B cell (primary cell): ENCODE measurements at regions not wholly inside any gene's neighbourhood (a gene's known extent, or its start where the extent isn't known, plus 50 kb on each side); places are given as distances from the start of the nearest gene placed in this dataset.

Experiments
- ATAC-seq: fragments of 200-7000 bp; cut with Tn5 transposase; one replicate; pipeline ENCODE4 v1.10.0; 2021; ENCODE audit warnings: low read depth, mild to moderate bottlenecking, moderate number of reproducible peaks, moderate library complexity
- CTCF ChIA-PET: fragments of 350-600 bp; sonication (Branson Sonifier 250); formaldehyde crosslinking; loops from one replicate; lab custom pipeline; 2021; ENCODE audit warnings: antibody characterized with exemption, inconsistent platforms; lab: Charles Lee
- POLR2A ChIA-PET: fragments of 350-600 bp; sonication (Branson Sonifier 250); formaldehyde crosslinking; loops from one replicate; lab custom pipeline; 2021; ENCODE audit warnings: antibody characterized with exemption; lab: Charles Lee
- DNase-seq: peaks from one replicate; pipeline ENCODE4 v3.0.0; 2013
- H2AFZ ChIP-seq: 2 replicates; pipeline ENCODE4 v1.6.1; 2012; ENCODE audit warnings: mild to moderate bottlenecking, low read depth, low read length; ENCODE audit not compliant: insufficient read depth, poor library complexity, severe bottlenecking
- H3K27ac ChIP-seq, 2 donors: 1 replicate in 1 of 2; 2 replicates in 1 of 2; pipeline ENCODE4 v1.5.1; 2012 to 2013; ENCODE audit warnings: low read length in 2 of 2, mild to moderate bottlenecking in 2 of 2, moderate library complexity in 1 of 2
- H3K27me3 ChIP-seq, 4 experiments: fragments of 200-600 bp in 1 of 4; sonication (generic) in 1 of 4; replicated peaks in 1 of 4; 1 replicate in 2 of 4; 2 replicates in 2 of 4; pipeline versions ENCODE4 v1.6.1 to v1.7.0; 2013 to 2016; ENCODE audit warnings: low read length in 3 of 4, mild to moderate bottlenecking in 2 of 4, mixed read lengths in 1 of 4, moderate library complexity in 1 of 4; ENCODE audit not compliant: insufficient read depth in 4 of 4, control insufficient read depth in 3 of 4; ENCODE audit errors: control extremely low read depth in 1 of 4
- H3K36me3 ChIP-seq, 2 experiments: replicated peaks in 1 of 2; 1 replicate in 1 of 2; 2 replicates in 1 of 2; pipeline versions ENCODE4 v1.6.1 to v1.7.1; 2013; ENCODE audit warnings: low read length in 1 of 2; ENCODE audit not compliant: insufficient read depth in 2 of 2, control insufficient read depth in 1 of 2; ENCODE audit errors: control extremely low read depth in 1 of 2, extremely low read depth in 1 of 2
- H3K4me1 ChIP-seq, 2 donors: fragments of 200-600 bp in 1 of 2; sonication (generic) in 1 of 2; 1 replicate in 1 of 2; 2 replicates in 1 of 2; pipeline versions ENCODE4 v1.5.1 to v1.6.1; 2013 to 2017; ENCODE audit warnings: low read length in 2 of 2; ENCODE audit not compliant: control insufficient read depth in 2 of 2, insufficient read depth in 2 of 2
- H3K4me2 ChIP-seq: replicated peaks from 2 replicates; pipeline ENCODE3; 2012; ENCODE audit warnings: mild to moderate bottlenecking, low read depth, low read length; ENCODE audit not compliant: poor library complexity, severe bottlenecking
- H3K4me3 ChIP-seq, 5 experiments: fragments of 200-600 bp in 1 of 5; sonication (generic) in 1 of 5; 1 replicate in 3 of 5; 2 replicates in 2 of 5; pipeline versions ENCODE4 v1.5.1 to v1.7.0; 2011 to 2016; ENCODE audit warnings: low read length in 4 of 5, mild to moderate bottlenecking in 4 of 5, low read depth in 2 of 5, control low read depth in 1 of 5, moderate library complexity in 1 of 5; ENCODE audit not compliant: insufficient read depth in 1 of 5; ENCODE audit errors: control extremely low read depth in 1 of 5, extremely low read depth in 1 of 5
- H3K79me2 ChIP-seq: fragments of 200-600 bp; sonication (generic); one replicate; pipeline ENCODE4 v1.6.0; 2016; ENCODE audit warnings: low read length; ENCODE audit not compliant: control insufficient read depth, insufficient read depth
- H3K9ac ChIP-seq: fragments of 200-600 bp; sonication (generic); 2 replicates; pipeline ENCODE4 v1.6.1; 2017; ENCODE audit warnings: mild to moderate bottlenecking, low read length, moderate library complexity
- H3K9me3 ChIP-seq, 3 donors: one replicate each; pipeline versions ENCODE4 v1.6.1 to v1.7.1; 2013; ENCODE audit warnings: low read length in 2 of 3; ENCODE audit not compliant: control insufficient read depth in 2 of 3, insufficient read depth in 1 of 3; ENCODE audit errors: control extremely low read depth in 1 of 3
- H4K20me1 ChIP-seq: 2 replicates; pipeline ENCODE4 v1.6.0; 2012; ENCODE audit warnings: mild to moderate bottlenecking, low read length; ENCODE audit not compliant: insufficient read depth, control insufficient read depth, poor library complexity, severe bottlenecking
- H3K27ac Mint-ChIP-seq: one replicate; pipeline ENCODE4 v1.8.0; 2021; ENCODE audit warnings: mixed read lengths
- H3K27me3 Mint-ChIP-seq: one replicate; pipeline ENCODE4 v1.8.0; 2021; ENCODE audit warnings: mixed read lengths
- H3K4me1 Mint-ChIP-seq: one replicate; pipeline ENCODE4 v1.8.0; 2021; ENCODE audit warnings: mixed read lengths
- H3K4me3 Mint-ChIP-seq: one replicate; pipeline ENCODE4 v1.8.0; 2021; ENCODE audit warnings: mixed read lengths
- H3K9me3 Mint-ChIP-seq: one replicate; pipeline ENCODE4 v1.8.0; 2022; ENCODE audit warnings: mixed read lengths; ENCODE audit not compliant: insufficient read depth
- CTCF ChIP-seq: fragments of 200-600 bp; IDR thresholded peaks from one replicate; pipeline ENCODE4 v1.8.0; 2022; ENCODE audit warnings: antibody characterized with exemption, mild to moderate bottlenecking
- EZH2 ChIP-seq: IDR thresholded peaks from 2 replicates; pipeline ENCODE4 v1.6.1; 2012; ENCODE audit warnings: borderline replicate concordance, low read depth, mild to moderate bottlenecking, moderate library complexity, low read length; ENCODE audit not compliant: insufficient read depth, poor library complexity, severe bottlenecking
- WGBS: methylation state at CpG from one replicate; pipeline ENCODE4 v1.1.5; 2013; ENCODE audit warnings: missing lambda C conversion rate; ENCODE audit not compliant: insufficient coverage; 5-methylcytosine and 5-hydroxymethylcytosine counted together
- intact Hi-C: fragments of 100-400 bp; cut with micrococcal nuclease; formaldehyde crosslinking; loops from one replicate; pipeline ENCODE4 v1.10.0; 2022

- Histone ChIP-seq H3K27ac (no peak overlapping the region), H3K9me3 (no peaks in the 10 kb centered on the region), H3K79me2 (no peaks in the 10 kb centered on the region), H3K4me3 (no peak overlapping the region), H3K9ac (no peak overlapping the region), H2AFZ (no peak overlapping the region), H3K4me1 (no peaks in the 10 kb centered on the region), H3K27me3 (no peaks in the 10 kb centered on the region), H3K4me2 (no peak overlapping the region), H3K36me3 (no peaks in the 10 kb centered on the region), H4K20me1 (no peaks in the 10 kb centered on the region)
- no peak for ATAC-seq
- ChIA-PET CTCF (no interaction called here), POLR2A (no interaction called here)
- TF ChIP-seq CTCF (no peak), EZH2 (no peak)
- no peak for DNase-seq
- H3K9me3 Mint-ChIP-seq: no peaks in the 10 kb centered on the region
- no peak overlapping the region for H3K4me3 Mint-ChIP-seq
- no peak overlapping the region for H3K27ac Mint-ChIP-seq
- H3K4me1 Mint-ChIP-seq: peaks cover 2% of the 10 kb centered on the region
- no peaks in the 10 kb centered on the region for H3K27me3 Mint-ChIP-seq
- intact Hi-C loops: no loop called here
- WGBS: no CpG with 5 or more reads among the region's 1 CpG
These were observed 906.9 kb downstream of the ADGRL2 start for GRCh38 chr1:82707681-82708080.

- no peaks in the 10 kb centered on the region for H4K20me1 ChIP-seq
- H2AFZ ChIP-seq: no peak overlapping the region
- ATAC-seq (no peak), DNase-seq (no peak)
- intact Hi-C loops: no loop called here
- no peak overlapping the region for H3K27ac ChIP-seq
- no peaks in the 10 kb centered on the region for H3K9me3 Mint-ChIP-seq
- H3K4me1 ChIP-seq: no peaks in the 10 kb centered on the region
- TF ChIP-seq CTCF: no peak
- no peak for TF ChIP-seq EZH2
- H3K9ac ChIP-seq: no peak overlapping the region
- H3K4me3 Mint-ChIP-seq: no peak overlapping the region
- no peaks in the 10 kb centered on the region for H3K79me2 ChIP-seq
- no peaks in the 10 kb centered on the region for H3K9me3 ChIP-seq
- no peak overlapping the region for H3K27ac Mint-ChIP-seq
- H3K4me3 ChIP-seq: no peak overlapping the region
- POLR2A ChIA-PET: no interaction called here
- H3K27me3 ChIP-seq: no peaks in the 10 kb centered on the region
- no peaks in the 10 kb centered on the region for H3K27me3 Mint-ChIP-seq
- H3K4me2 ChIP-seq: no peak overlapping the region
- CTCF ChIA-PET: no interaction called here
- peaks cover 2% of the 10 kb centered on the region for H3K4me1 Mint-ChIP-seq
- WGBS: no CpG with 5 or more reads among the region's 2 CpGs
- no peaks in the 10 kb centered on the region for H3K36me3 ChIP-seq
These were observed 906.0 kb downstream of the ADGRL2 start for GRCh38 chr1:82706741-82707140.
